Hematopoietic multipotent progenitor cell treated with erythropoietin and hydrocortisone succinate and interleukin-3 and kit ligand, for 17 days (in vitro differentiated cells): ENCODE measurements at regions not wholly inside any gene's neighbourhood (a gene's known extent, or its start where the extent isn't known, plus 50 kb on each side); places are given as distances from the start of the nearest gene placed in this dataset.
A peak's percentile ranks its signal among the peaks of the same experiment; 100 is the strongest.

Experiments
- DNase-seq: peaks from one replicate; pipeline ENCODE4 v3.0.0-alpha.2; 2015; ENCODE audit warnings: low spot score

- no peak for DNase-seq
These were observed 98.6 kb downstream of the INSIG2 start for GRCh38 chr2:118186858-118187254.

GRCh38 chr2:118186110-118186857 lies 98.0 kb downstream of the INSIG2 start:
- peak; percentile 20 for DNase-seq

DNA sequence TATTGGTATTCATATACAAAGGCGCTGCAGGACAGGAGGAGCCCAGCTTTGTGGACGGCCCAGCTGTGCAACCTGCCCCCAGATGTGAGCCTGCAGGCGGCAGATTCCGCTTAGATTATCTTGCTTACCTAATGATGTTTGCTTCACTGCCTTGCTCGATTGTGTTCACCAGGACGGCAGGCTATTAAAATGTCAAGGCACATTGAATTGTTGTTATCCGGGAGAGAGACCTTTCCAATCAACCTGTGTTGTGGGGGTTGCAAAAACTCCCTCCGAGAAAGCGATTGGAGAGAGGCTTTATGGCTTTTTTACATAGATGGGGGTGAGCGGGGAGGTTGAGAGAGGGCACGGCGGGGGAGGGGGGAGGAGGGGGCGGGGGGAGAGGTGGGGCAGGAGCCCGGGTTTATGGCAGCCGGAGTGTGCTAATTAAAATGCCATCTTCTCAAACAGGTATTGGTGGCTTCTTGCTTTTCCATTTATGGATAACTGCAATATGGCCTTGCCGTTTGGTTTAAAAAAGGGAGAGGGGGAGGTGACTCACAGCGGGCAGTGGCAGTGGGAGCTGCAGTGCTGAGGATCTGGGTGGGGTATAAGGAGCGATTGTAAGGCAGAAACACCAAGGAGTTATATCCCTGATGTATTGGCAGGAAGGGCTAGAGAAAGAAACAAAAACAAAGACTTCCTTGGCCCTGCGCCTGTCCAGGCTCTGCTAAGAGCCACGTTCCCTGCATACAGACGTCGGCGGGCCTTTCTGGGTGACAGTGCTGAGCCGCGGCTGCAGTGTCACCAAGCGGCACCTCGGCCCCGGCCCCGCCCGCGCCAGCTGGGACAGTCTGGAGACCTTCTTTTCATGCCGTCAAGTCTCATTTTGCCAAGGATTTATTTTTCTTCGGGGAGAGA lies 97.2 kb downstream of the INSIG2 start:
- DNase-seq, result no peak

- DNase-seq, result no peak
These were observed 95.1 kb downstream of the INSIG2 start for GRCh38 chr2:118183381-118183780.

GRCh38 chr2:118179445-118179844 lies 91.2 kb downstream of the INSIG2 start:
- no peak for DNase-seq

GRCh38 chr2:118177884-118178283 lies 89.6 kb downstream of the INSIG2 start:
- DNase-seq, result no peak

GRCh38 chr2:118177318-118177717 lies 89.0 kb downstream of the INSIG2 start:
- DNase-seq, result no peak

- no peak for DNase-seq
These were observed 88.3 kb downstream of the INSIG2 start for GRCh38 chr2:118176601-118177000.

GRCh38 chr2:118171546-118171945 lies 83.3 kb downstream of the INSIG2 start:
- DNase-seq, result no peak

GRCh38 chr2:118169359-118170005 lies 81.2 kb downstream of the INSIG2 start:
- no peak for DNase-seq

- DNase-seq, result no peak
These were observed 80.3 kb downstream of the INSIG2 start for GRCh38 chr2:118168615-118169014.

DNA sequence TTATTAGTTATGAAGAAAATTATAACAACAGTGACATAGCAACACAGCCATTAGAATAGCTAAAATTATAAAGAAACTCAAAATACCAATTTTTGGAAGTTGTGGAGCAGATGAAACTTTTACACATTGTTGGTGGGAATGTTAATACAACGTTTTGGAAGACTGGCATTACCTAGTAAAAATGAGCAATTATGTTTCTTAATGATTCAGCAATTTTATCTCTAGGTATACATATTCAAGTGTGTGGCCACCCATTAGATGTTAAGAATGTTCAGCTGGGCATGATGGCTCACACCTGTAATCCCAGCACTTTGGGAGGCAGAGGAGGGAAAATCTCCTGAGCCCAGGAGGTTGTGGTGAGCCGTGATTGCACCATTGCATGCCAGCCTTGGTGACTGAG lies 78.8 kb downstream of the INSIG2 start:
- no peak for DNase-seq

DNA sequence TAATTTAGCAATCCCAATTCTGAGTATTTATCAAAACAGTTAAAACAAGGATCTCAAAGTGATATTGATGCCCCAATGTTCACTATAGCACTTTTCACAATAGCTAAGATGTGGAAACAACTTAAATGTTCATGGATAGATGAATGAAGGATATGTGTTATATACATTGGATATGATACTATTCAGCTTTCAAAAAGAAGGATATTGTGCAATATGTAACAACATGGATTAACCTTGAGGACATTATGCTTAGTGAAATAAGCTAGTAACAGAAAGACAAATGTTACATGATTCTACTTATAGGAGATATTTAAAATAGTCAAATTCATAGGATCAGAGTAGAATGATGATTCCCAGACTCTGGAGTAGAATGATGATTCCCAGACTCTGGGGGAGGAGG lies 78.0 kb downstream of the INSIG2 start:
- DNase-seq, result no peak

- DNase-seq, result no peak
These were observed 77.3 kb downstream of the INSIG2 start for GRCh38 chr2:118165595-118165994.
